CD4-positive, alpha-beta T cell (primary cell): ENCODE measurements at regions not wholly inside any gene's neighbourhood (a gene's known extent, or its start where the extent isn't known, plus 50 kb on each side); places are given as distances from the start of the nearest gene placed in this dataset.

Experiments used
- ATAC-seq: fragments of 200-7000 bp; cut with Tn5 transposase; one replicate; pipeline ENCODE4 v1.10.0; 2022; ENCODE audit warnings: mild to moderate bottlenecking; ENCODE audit not compliant: poor library complexity
- CTCF ChIA-PET: fragments of 350-600 bp; sonication (Branson Sonifier 250); formaldehyde crosslinking; loops from one replicate; lab custom pipeline; 2021; ENCODE audit warnings: antibody characterized with exemption, inconsistent platforms; lab: Charles Lee
- POLR2A ChIA-PET: fragments of 350-600 bp; sonication (Branson Sonifier 250); formaldehyde crosslinking; loops from one replicate; lab custom pipeline; 2021; ENCODE audit warnings: antibody characterized with exemption, inconsistent platforms; lab: Charles Lee
- DNase-seq, 14 experiments: peaks; one replicate each; pipeline ENCODE4 v3.0.0-alpha.2; 2013 to 2020; ENCODE audit warnings: mixed read lengths in 2 of 14
- H3K27ac ChIP-seq, 2 donors: one replicate each; pipeline versions ENCODE4 v1.5.1 to v1.7.0; 2013; ENCODE audit warnings: low read length in 2 of 2, low read depth in 1 of 2, mild to moderate bottlenecking in 1 of 2
- H3K27me3 ChIP-seq, 2 experiments: 1 replicate in 1 of 2; 2 replicates in 1 of 2; pipeline versions ENCODE4 v1.6.1 to v1.7.0; 2013; ENCODE audit warnings: low read length in 2 of 2, control low read depth in 1 of 2, mild to moderate bottlenecking in 1 of 2, moderate library complexity in 1 of 2; ENCODE audit not compliant: insufficient read depth in 2 of 2, control insufficient read depth in 1 of 2
- H3K36me3 ChIP-seq: one replicate; pipeline ENCODE4 v1.6.1; 2013; ENCODE audit warnings: low read length, control low read depth; ENCODE audit not compliant: insufficient read depth
- H3K4me1 ChIP-seq: one replicate; pipeline ENCODE4 v1.6.1; 2013; ENCODE audit warnings: low read length, control low read depth; ENCODE audit not compliant: insufficient read depth
- H3K4me3 ChIP-seq: one replicate; pipeline ENCODE4 v1.5.1; 2013; ENCODE audit warnings: mild to moderate bottlenecking, low read length, moderate library complexity
- H3K9me3 ChIP-seq, 2 experiments: 1 replicate in 1 of 2; 2 replicates in 1 of 2; pipeline versions ENCODE4 v1.6.1 to v1.7.0; 2013; ENCODE audit warnings: low read length in 2 of 2, mild to moderate bottlenecking in 2 of 2, control low read depth in 1 of 2, moderate library complexity in 1 of 2; ENCODE audit not compliant: control insufficient read depth in 1 of 2, insufficient read depth in 1 of 2
- H3K27ac Mint-ChIP-seq: one replicate; pipeline ENCODE4 v1.8.0; 2020; ENCODE audit warnings: mixed read lengths
- H3K27me3 Mint-ChIP-seq: one replicate; pipeline ENCODE4 v1.8.0; 2021; ENCODE audit warnings: mixed read lengths
- H3K36me3 Mint-ChIP-seq: one replicate; pipeline ENCODE4 v1.8.0; 2021; ENCODE audit warnings: low read depth, mixed read lengths
- H3K4me1 Mint-ChIP-seq: one replicate; pipeline ENCODE4 v1.8.0; 2021; ENCODE audit warnings: low read depth, mixed read lengths
- H3K4me3 Mint-ChIP-seq: one replicate; pipeline ENCODE4 v1.8.0; 2020; ENCODE audit warnings: mild to moderate bottlenecking, mixed read lengths
- H3K9me3 Mint-ChIP-seq: one replicate; pipeline ENCODE4 v1.8.0; 2020; ENCODE audit warnings: mixed read lengths
- intact Hi-C, 2 experiments: fragments of 100-400 bp; cut with DNase I in 1 of 2; cut with micrococcal nuclease in 1 of 2; formaldehyde crosslinking; loops; one replicate each; pipeline versions ENCODE4 v1.15.1 to v1.9.0; 2023 to 2025; cut with DNase I, micrococcal nuclease
- TF ChIP-seq, protein P1 (sequence below): fragments of 200-600 bp; IDR thresholded peaks from one replicate; pipeline ENCODE4 v1.8.0; 2022; ENCODE audit warnings: antibody characterized with exemption, mild to moderate bottlenecking

DNA sequence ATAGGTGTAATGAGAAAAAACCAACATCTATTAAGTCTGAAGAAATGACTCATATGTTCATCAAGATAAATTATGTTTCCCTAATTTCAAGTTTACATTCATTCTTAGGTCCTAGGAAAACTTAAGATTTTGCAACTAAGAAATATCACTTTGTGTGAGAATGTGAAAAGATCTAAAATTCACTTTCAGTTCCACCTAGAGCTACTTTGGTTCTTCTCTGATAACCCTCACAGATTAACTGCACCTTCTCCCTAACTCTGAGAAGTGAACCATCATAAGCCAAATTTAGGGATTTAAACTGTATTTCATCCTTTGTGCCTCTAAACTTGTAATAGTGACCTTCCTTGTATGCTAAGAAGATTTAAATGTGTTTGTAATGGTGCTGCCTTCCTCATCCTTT is 213.0 kb downstream of the FRK start:
- Histone ChIP-seq H3K4me3 (no peak overlapping the region), H3K4me1 (no peaks in the 10 kb centered on the region), H3K36me3 (no peaks in the 10 kb centered on the region), H3K27me3 (no peaks in the 10 kb centered on the region), H3K9me3 (peaks cover 0 to 4% of the 10 kb centered on the region in 2 experiments), H3K27ac (no peak overlapping the region)
- H3K9me3 Mint-ChIP-seq, result peaks cover 1% of the 10 kb centered on the region
- TF ChIP-seq, protein P1, sequence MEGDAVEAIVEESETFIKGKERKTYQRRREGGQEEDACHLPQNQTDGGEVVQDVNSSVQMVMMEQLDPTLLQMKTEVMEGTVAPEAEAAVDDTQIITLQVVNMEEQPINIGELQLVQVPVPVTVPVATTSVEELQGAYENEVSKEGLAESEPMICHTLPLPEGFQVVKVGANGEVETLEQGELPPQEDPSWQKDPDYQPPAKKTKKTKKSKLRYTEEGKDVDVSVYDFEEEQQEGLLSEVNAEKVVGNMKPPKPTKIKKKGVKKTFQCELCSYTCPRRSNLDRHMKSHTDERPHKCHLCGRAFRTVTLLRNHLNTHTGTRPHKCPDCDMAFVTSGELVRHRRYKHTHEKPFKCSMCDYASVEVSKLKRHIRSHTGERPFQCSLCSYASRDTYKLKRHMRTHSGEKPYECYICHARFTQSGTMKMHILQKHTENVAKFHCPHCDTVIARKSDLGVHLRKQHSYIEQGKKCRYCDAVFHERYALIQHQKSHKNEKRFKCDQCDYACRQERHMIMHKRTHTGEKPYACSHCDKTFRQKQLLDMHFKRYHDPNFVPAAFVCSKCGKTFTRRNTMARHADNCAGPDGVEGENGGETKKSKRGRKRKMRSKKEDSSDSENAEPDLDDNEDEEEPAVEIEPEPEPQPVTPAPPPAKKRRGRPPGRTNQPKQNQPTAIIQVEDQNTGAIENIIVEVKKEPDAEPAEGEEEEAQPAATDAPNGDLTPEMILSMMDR, result no peak
- POLR2A ChIA-PET, result no interaction called here
- ATAC-seq (no peak), DNase-seq (no peak)
- H3K27ac Mint-ChIP-seq, result no peak overlapping the region
- no peaks in the 10 kb centered on the region for H3K4me1 Mint-ChIP-seq
- intact Hi-C loops, result no loop called here
- no peak overlapping the region for H3K4me3 Mint-ChIP-seq
- H3K36me3 Mint-ChIP-seq, result no peaks in the 10 kb centered on the region
- no peaks in the 10 kb centered on the region for H3K27me3 Mint-ChIP-seq
- CTCF ChIA-PET, result no interaction called here

DNA sequence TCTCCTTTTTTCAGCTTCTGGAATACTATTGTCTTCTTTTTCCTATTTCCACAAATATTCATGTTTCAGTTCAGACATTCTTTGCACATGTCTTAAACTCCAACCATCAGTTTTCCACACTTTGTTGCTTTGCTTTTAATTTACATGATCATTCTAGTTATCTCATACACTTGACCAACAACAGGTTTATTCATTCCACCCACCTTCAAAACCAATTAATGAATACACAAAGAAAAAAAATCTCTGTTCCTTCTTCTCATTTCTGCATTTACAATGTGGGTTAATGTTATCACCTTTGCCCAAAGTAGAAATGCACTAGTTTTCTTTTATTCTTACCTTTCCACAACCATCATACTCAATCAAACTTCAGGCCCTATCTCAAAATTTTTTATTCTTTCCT is 216.7 kb downstream of the FRK start:
- TF ChIP-seq, protein P1, result no peak
- no peak for DNase-seq

DNA sequence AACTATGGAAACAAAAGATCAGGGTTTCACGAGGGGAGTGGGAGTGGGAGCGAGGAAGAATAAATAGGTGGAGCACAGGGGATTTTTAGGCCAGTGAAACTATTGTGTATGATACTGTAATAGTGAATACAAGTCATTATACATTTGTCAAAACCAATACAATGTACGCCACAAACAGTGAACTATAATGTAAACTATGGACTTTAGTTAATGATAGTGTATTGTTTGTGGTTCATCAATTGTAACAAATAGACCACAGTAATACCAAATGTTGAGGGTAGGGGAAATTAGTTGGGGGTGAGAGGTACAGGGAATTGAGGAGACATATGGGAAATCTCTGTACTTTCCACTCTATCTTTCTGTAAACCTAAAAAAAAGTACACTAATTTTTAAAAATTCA is 218.4 kb downstream of the FRK start:
- H3K9me3 Mint-ChIP-seq, result peaks cover 3% of the 10 kb centered on the region
- H3K4me1 ChIP-seq, result no peaks in the 10 kb centered on the region

More for the DNA sequence above, 216.7 kb downstream of the FRK start:
- Histone ChIP-seq H3K9me3 (peaks cover 0 to 4% of the 10 kb centered on the region in 2 experiments), H3K4me3 (no peak overlapping the region), H3K36me3 (no peaks in the 10 kb centered on the region), H3K27ac (no peak overlapping the region), H3K27me3 (no peaks in the 10 kb centered on the region), H3K4me1 (no peaks in the 10 kb centered on the region)
- intact Hi-C loops, result no loop called here
- Mint-ChIP-seq H3K27me3 (no peaks in the 10 kb centered on the region), H3K4me1 (no peaks in the 10 kb centered on the region), H3K36me3 (no peaks in the 10 kb centered on the region), H3K4me3 (no peak overlapping the region), H3K27ac (no peak overlapping the region), H3K9me3 (peaks cover 3% of the 10 kb centered on the region)
- ATAC-seq, result no peak
- POLR2A ChIA-PET, result no interaction called here
- CTCF ChIA-PET, result no interaction called here

More for the DNA sequence above, 218.4 kb downstream of the FRK start:
- H3K9me3 ChIP-seq, result peaks cover 0 to 4% of the 10 kb centered on the region in 2 experiments
- no peaks in the 10 kb centered on the region for H3K36me3 ChIP-seq
- CTCF ChIA-PET, result no interaction called here
- no peak for DNase-seq
- no peak overlapping the region for H3K4me3 ChIP-seq
- intact Hi-C loops, result no loop called here
- TF ChIP-seq, protein P1, result no peak
- POLR2A ChIA-PET, result no interaction called here
- Mint-ChIP-seq H3K27me3 (no peaks in the 10 kb centered on the region), H3K4me3 (no peak overlapping the region), H3K36me3 (no peaks in the 10 kb centered on the region), H3K27ac (no peak overlapping the region), H3K4me1 (no peaks in the 10 kb centered on the region)
- H3K27ac ChIP-seq, result no peak overlapping the region
- no peaks in the 10 kb centered on the region for H3K27me3 ChIP-seq
- no peak for ATAC-seq
